GM18499 (cell line): ENCODE measurements at regions not wholly inside any gene's neighbourhood (a gene's known extent, or its start where the extent isn't known, plus 50 kb on each side); places are given as distances from the start of the nearest gene placed in this dataset.
A peak's percentile ranks its signal among the peaks of the same experiment; 100 is the strongest.

ENCODE experiments used
- ATAC-seq: cut with Tn5 transposase; IDR thresholded peaks from one replicate; pipeline ENCODE4 v1.9.1; 2021; ENCODE audit warnings: moderate number of reproducible peaks; ENCODE audit not compliant: insufficient read depth, unreplicated experiment

DNA sequence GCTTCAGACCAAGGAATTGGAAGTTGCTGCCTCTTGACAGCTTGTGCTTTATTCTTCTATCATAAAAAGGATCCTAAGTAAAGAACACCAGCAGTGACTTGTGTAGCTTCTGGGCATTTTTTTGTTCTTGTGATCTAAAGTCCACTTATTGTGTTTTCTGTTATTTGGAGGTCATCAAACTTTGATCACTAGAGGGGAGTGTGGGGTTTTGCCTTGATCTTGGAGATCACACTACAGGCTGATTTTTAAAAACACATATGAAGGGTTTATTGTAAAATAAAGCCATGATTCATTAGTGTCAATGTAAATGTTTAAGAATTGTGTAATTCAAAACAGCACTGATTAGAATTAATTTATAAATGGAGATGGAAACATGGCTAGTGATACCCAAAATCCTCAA is 328.7 kb upstream of the EDNRB start:
- ATAC-seq: no peak

DNA sequence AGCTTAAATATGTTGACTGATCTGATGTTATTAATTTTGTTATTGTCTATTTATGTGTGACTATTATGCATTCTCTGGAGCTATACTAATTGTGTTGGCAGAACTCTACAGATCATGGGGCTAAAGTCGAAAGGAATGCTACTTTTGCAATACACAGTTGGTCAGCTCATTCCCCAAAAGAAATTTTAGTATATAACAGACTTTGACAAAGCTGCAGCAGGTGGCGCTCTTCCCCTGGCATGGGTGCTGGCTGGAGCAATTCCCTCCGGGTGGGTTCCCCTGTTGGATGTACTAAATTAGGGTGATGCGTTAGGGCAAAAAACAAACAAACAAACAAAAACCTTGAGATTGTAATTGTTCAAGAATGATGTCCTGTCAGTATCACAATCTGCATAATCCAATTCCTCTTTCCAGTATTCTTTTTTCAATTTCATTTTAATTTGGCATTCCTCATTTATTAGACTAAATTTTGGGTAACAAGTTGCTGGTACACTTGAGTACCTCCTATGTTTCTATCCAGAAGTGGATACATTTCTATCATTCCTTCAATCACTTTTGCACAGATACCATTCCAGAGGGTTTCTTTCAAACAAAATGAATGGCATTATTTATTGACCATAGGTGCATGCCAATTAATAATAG is 322.8 kb upstream of the EDNRB start:
- no peak for ATAC-seq

DNA sequence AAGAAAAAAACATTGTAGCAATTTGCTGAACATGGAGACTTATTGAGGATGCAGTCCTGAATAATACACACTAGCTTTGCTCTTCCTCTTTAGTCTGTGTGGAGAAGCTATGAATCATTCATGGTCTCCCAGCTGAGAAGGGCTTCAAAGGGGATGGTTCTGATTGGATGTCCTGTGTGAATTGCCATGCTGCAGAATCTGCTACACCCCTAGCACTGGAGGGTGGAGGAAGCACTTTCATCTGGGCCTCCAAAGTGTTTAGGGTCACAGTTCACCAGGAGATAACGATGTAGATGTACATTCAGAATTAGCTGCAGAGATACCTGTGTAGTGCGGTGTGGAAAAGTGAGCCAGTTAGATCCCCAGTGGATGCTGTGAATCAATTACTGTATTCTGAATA is 321.1 kb upstream of the EDNRB start:
- no peak for ATAC-seq

DNA sequence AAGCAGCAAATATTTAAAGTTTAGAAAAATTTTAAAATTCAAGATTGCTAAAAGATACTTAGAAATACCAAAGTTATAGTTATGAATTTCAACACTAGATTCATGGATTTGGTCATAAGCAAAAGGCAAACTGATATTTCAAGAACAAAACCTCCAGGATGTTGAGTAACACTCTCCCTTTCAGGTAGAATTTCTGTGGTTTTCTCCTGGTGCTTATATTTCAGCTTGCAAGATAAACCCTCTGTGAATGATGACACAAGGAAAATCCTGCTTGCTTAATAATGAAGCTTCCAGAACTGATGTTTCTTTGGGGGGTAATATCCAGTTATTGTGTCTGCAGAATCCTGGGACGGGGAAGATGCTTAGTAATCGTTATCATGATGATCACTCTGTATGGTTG is 320.3 kb upstream of the EDNRB start:
- ATAC-seq: no peak

DNA sequence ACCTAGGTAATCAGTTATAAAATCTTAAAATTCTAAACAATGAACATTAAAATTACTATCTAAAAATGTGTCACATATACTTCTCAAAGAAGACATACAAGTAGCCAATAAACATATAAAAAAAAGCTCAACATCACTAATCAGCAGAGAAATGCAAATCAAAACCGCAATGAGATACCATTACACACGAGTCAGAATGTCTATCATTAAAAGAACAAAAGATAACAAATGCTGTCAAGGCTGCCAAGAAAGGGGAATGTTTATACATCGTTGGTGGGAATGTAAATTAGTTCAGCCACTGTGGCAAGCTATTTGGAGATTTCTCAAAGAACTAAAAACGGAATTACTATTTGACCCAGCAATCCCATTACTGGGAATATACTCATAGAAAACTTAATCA is 310.3 kb upstream of the EDNRB start:
- ATAC-seq: no peak

DNA sequence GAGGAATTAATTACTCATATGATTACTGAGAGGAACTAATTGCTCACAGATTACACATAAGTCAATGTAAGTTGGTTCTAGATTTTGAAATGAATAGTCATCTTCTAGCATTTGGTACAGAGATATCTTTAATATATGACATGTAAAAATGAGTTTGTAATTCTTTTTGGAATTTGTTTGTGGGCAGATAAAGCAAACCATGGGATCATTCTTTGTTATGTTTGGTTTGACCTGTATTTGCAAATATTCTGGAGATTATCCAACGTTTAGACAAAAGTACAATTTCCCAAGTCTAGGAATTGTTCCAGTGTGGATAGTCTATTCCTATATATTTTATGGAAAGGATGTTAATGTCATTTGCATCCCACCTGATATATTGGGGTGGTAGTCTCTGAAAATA is 309.6 kb upstream of the EDNRB start:
- no peak for ATAC-seq

DNA sequence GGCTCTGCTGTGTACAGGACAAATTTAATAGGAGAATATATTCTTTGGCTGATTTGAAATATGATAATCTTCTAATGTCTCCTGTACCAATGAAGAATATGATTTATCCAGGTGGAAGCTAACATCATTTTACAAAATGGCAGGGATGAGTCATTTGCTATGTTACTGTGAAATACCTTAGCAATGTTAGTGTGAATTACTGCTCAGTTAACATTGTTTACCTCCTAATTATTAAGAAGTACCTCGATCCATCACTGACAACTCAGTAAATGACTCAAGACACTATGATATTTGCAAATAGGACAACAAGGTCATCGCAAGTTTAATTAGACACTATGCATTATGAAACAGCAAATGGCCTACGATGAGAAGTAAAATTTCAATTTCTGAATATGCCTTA is 309.1 kb upstream of the EDNRB start:
- ATAC-seq: no peak

DNA sequence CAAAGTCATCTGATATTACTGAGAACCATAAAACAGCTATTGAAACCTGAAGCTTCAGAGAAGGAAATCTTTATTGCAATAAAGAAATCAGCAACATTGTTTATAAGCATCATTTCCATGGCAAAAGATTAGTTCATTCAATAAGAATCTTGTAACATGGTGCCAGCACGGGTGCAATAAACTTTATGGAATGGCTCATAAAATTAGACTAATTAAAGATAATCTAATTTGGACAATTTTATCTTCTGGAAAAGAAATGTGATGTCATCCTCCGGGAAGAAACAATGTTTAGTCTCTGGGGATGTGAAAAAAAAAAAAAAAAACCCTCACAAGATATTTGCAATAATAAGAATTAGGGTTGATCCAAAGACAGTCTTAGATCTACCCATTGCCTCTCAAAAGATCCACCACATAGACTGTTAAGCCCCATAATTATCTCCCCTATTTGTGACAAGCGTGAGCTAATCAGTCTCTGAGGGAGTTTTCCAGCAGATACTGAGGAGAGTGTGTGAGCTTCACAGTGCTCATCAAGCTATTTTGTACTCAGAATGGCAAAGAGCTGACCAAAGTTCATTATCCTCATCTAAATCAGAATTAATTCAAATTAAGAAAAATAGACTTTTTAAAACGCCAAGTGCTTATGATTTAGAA is 297.0 kb upstream of the EDNRB start:
- no peak for ATAC-seq

DNA sequence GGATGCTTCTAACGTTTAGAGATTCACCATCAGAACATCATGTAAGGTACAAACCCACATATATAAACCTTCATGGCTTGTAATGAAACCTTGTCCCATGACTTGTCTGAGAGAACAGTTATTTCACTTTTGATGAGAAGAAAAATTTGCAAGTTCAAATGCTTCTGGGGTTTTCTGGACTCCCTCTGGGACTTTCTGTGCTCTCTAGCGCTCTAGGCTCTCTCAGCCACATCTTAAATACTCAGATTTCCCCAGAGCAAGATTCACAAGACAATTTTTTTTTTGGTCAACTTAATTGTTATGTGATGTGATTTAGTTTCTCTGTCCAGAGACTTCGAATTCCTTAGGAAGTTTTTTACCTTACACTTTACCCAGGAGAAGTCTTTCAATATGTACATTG is 282.8 kb upstream of the EDNRB start:
- peak; percentile 65 for ATAC-seq

DNA sequence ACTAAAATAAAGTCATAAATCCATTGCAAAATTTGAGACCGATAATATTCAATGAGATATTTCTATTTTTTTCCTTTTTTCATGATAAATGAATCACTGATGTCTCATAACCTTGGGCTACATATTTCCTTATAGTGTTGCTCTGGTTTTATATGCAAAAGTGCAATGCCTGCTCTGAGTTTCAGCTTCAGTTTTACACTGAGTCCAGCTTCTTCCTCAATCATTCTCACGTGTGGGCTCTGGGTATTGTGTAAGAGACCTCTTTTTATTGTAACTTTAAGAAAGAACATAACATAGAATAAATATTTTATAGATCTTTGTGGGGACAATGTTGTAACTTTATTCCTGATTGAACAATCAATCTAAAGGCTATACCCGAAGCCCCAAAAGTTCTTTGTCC is 280.2 kb upstream of the EDNRB start:
- ATAC-seq: no peak

DNA sequence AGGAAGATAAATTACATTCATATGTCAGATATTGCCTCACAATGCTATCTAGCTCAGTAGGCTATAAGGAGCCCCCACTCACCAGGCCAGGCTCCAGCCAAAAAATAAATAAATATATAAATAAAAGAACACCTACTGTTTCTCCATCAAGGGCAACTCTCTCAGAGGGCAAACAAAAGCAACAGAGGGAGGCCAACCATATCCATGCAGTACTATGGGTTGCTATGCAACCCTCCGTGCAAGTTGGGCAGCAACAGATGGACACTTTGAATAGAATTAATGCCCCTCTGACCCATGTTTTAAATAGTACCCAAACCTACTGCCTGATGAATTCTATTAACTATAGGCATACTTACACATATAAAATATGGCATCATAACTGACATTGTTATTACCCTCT is 279.8 kb upstream of the EDNRB start:
- ATAC-seq: no peak

DNA sequence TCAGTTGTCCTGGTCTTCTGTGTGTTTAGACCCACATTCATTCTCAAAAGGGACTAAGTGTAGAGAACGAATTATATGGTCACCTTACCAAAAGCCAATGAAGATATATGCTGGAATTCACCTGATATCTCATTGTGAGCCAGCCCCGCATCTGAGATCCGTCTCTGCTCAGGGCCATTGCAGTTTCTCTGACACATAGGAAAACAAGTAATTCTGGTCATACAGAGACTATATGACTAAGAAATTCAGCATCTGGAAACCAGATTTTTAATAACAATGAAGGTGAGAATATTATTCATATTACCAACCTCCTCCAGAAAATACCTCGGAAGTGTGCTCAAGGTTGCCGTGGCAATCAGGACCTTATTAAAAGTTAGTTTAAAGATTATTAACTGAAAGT is 278.6 kb upstream of the EDNRB start:
- ATAC-seq: no peak

DNA sequence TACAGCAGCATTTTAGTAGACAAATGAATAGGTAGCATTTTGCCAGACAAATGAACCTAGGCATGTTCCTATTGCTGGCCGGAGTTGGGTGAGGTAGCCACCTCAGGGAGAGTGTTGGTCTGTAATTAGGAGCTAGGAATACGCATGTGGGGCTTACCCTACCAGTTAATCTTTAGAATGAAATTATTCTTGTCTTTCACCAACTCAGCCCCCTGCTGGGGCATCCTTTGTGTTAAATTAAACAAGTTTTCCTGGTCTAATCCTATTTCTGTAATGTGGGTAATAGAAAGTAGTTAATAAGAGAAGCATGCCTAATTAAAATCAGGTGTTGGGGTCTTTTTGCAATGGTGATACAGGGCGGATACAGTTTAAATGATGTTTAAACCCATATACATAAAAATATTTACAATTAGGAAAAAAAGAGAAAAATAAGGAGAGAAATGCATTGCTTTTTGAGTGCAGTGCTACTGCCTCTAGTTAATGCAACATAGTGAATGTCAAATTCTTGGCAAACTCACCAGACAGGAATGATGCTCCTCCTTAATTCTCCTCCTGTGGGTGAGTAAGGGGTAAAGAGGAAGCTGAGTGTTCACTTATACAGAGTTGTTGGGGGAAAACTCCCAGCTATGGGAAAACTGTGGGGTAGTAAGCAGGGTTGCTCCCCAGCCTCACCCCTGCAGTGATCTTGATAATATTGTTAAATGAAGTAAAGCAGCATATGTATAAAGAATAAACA is 276.4 kb upstream of the EDNRB start:
- no peak for ATAC-seq

DNA sequence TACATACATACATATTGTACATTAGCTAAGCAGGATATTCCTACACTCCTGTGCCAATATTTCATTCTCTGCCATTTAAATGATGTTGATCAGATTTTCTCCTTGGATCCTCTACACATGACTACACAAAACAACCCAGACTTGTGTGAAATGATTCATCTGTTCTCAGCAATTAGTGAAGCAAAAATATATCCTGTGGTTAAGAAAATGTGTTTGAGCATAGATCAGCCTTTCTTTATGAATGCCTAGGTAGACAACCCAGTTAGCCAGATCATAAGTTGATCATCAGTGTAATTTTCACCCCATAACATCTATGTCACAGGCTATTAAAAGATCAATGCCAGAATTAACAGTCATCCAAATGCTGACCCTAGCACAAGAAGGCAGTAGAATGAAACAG is 275.2 kb upstream of the EDNRB start:
- ATAC-seq: peak; percentile 70

DNA sequence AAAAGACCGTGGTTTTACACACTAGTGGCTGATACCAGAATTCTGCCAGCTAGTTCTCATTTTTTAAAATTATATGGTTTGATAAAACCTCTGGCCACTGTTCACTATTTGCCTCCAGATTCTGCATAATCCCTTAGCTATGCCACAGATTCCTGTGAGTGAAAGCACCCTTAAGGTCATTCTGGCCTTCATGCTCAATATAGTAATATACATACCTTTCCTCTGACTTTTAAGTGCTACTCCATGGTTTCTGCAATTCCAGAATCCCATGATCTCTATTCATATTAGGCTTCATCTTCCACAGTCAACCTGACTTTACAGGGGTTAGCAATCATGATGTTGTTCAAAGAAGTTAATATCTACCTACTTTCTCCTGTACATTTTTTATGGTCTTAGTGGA is 274.1 kb upstream of the EDNRB start:
- ATAC-seq: no peak

DNA sequence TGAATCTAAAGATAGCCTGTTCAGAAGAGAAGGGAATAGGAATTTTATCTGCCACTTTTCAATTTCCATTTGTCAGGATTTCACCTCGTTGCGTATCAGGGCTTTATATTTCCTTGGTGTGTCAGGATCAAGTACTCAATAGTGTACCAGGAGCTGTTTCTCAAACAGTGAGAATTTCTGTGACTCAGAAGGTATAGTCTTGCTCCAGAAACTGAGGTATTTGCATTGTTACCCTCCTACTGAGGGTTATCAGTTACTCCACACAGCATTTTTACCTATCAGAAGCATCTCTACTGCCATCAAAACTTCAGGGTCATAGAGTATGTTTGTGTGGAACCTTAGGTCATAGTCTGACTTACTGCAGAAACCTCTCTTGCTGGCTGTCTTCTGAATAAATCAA is 271.7 kb upstream of the EDNRB start:
- ATAC-seq: no peak

DNA sequence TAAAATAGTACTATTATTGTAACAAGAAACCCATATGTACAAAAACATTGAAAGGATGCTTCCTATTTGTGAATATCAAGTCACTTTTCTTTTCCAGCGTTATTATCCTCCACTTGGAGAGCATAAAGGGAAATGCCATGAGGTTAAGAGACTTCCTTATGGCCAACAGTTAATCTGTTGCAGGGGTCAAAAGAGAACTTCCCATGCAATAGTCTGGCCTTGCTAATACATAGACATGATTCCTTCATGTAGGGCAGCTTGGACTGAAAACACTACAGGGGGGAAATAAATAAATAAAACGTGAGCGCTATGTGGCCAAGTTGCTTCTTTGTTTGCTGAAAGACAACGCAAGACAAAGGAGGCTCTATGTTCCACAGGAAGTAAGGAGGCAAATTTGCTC is 269.1 kb upstream of the EDNRB start:
- ATAC-seq: no peak

DNA sequence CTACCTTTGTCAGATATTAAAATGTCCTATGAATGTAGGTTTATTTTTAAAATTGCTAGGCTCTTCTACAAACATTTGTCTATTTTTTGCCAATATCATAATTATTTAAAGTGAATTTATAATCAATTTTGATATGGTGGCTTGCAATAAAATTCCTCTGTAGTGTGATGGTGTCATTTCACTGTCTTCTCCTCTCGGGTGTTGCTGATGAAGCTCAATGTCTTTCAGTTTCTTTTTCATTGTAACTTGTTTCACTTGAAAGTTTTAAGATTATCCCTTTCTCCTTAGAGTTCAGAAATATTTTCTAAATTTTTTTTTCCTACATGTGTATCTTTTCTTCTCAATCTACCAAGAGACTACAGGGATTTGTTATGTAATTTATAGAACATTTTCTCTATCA is 267.1 kb upstream of the EDNRB start:
- ATAC-seq: no peak

DNA sequence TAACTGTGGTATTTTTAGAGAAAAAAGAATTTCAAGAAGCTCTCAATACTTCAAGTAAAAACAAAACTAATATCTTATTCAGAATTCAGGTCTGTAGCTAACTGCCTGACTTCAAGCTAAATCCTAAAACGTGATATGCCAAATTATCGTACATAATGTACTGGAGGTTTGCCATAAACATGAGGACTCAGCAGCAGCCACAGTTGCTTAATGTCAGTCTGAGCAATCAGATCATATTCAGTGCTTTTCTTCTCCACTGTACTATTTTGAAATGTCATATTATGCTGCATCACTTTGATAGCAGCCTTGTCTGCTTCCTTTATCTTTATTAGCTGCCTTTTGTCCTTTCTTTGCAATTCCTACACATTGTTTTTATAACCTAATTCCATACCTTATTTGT is 265.1 kb upstream of the EDNRB start:
- no peak for ATAC-seq

DNA sequence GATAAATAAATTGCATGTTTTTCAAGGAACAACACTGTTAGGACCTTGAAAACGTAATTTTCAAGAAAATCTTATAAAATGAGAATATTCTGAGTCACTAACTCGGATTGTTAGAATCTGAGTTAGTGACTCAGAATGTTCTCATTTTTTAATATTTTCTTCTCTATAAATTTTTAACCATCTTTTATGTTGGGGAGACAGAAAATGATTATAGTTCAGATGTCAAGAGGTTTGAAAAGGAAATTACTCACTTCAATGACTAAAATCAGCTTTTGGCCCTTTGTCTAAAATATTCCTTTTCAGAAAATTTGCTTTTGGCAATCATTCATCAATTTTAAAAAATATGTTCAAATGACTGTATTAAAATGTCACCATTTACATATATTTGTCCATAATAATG is 264.2 kb upstream of the EDNRB start:
- no peak for ATAC-seq

DNA sequence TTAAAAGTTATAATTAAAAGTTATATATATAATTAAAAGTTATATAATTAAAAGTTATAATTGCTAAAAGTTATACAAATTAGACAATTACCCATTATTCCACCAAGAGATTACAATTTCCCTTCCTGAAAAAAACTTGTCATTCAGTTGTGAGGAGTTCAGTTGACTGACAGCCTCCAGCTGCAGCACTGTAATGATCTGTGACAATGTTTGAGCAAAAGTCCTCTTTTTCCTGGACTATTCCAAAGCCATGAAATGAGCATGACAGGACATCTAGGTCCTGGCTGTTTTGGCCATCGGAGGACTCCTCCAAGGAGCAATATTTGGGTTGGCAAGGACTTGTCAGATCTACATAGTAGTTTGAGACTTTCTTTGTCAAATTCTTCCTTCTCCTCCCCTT is 258.7 kb upstream of the EDNRB start:
- ATAC-seq: no peak

DNA sequence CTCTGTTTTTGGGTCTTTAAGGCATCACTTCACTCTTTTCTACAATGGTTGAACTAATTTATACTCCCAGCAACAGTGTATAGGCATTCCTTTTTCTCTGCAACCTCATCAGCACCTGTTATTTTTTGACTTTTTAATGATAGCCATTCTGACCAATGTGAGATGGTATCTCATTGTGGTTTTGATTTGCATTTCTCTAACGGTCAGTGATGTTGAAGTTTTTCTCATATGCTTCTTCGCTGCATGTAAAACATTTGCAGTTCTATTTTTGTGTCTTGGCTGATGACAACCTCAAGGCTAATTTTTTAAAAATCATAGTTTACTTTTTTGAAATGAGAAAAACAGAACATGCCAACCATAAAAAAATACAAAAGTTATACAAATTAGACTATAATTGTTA is 258.2 kb upstream of the EDNRB start:
- no peak for ATAC-seq
